Transverse colon (tissue), 4 donors: ENCODE measurements at regions not wholly inside any gene's neighbourhood (a gene's known extent, or its start where the extent isn't known, plus 50 kb on each side); places are given as distances from the start of the nearest gene placed in this dataset.

Experiments
- EP300 ChIP-seq: sonication (generic); formaldehyde crosslinking; IDR thresholded peaks from one replicate; pipeline ENCODE4 v1.6.1; 2017; ENCODE audit warnings: antibody characterized with exemption, low read depth
- POLR2A ChIP-seq: fragments of 450-650 bp; IDR thresholded peaks from one replicate; pipeline ENCODE4 v1.6.1; 2016; ENCODE audit warnings: antibody characterized with exemption, mild to moderate bottlenecking, moderate library complexity
- POLR2AphosphoS5 ChIP-seq, 3 donors: sonication (generic); formaldehyde crosslinking; IDR thresholded peaks; one replicate each; pipeline ENCODE4 v1.6.1; 2016; ENCODE audit warnings: antibody characterized with exemption in 3 of 3
- TF ChIP-seq, protein P1 (sequence below), 5 experiments: fragments of 200-600 bp in 3 of 5; fragments of 450-650 bp in 2 of 5; sonication (generic) in 3 of 5; IDR thresholded peaks; 1 replicate in 2 of 5; 2 replicates in 3 of 5; pipeline ENCODE4 v1.5.1; 2016 to 2017; ENCODE audit warnings: antibody characterized with exemption in 5 of 5, inconsistent platforms in 3 of 5, mild to moderate bottlenecking in 2 of 5, moderate library complexity in 1 of 5

DNA sequence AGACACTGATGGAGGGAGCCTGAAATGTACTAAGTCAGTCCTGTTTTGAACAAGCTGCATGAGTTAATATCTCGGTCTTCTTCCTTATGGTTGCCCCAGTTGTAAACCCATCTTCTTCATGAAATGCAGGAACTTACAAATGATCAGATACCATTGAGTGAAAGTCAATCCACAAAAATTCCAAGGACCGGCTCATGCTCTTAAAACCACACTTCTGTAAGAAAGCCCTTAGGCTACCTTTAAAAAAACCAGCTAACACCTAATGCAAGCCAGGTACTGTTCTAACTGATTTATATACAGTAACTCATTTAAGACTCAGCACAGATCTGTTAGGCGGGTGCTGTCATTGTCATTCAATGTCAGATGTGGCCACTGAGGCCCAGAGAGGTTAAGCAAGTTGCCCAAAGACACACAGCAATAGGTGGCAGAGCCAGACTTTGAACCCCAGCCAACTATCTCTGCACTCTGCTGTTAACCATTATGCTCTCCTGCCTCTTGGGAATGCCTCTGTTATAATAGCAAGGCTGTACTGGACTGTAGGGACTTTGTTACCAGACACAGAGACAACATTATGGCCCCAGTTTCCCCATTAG, 93.4 kb downstream of the C16orf95 start:
- TF ChIP-seq, protein P1, sequence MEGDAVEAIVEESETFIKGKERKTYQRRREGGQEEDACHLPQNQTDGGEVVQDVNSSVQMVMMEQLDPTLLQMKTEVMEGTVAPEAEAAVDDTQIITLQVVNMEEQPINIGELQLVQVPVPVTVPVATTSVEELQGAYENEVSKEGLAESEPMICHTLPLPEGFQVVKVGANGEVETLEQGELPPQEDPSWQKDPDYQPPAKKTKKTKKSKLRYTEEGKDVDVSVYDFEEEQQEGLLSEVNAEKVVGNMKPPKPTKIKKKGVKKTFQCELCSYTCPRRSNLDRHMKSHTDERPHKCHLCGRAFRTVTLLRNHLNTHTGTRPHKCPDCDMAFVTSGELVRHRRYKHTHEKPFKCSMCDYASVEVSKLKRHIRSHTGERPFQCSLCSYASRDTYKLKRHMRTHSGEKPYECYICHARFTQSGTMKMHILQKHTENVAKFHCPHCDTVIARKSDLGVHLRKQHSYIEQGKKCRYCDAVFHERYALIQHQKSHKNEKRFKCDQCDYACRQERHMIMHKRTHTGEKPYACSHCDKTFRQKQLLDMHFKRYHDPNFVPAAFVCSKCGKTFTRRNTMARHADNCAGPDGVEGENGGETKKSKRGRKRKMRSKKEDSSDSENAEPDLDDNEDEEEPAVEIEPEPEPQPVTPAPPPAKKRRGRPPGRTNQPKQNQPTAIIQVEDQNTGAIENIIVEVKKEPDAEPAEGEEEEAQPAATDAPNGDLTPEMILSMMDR (IDR thresholded peaks at IDR 0.05): no peak
- TF ChIP-seq POLR2A (no peak), EP300 (no peak), POLR2AphosphoS5 (IDR thresholded peaks at IDR 0.05) (no peak)
